IMR-90 (cell line): ENCODE measurements at regions not wholly inside any gene's neighbourhood (a gene's known extent, or its start where the extent isn't known, plus 50 kb on each side); places are given as distances from the start of the nearest gene placed in this dataset.

ENCODE experiments used
- ATAC-seq: fragments of 200-7000 bp; cut with Tn5 transposase; 2 replicates; pipeline ENCODE4 v1.9.1; 2020; ENCODE audit warnings: low read depth, mild to moderate bottlenecking, moderate library complexity
- BruUV-seq: library from RNA; stranded (reverse); fragments of 400-500 nt; replicated peaks from 2 replicates; lab custom pipeline; 2021; lab: Mats Ljungman, UMichigan
- CTCF ChIA-PET: fragments of 300-600 bp; formaldehyde crosslinking; extraction: SDS; loops from one replicate; lab custom pipeline; 2021; ENCODE audit warnings: antibody characterized with exemption; lab: Yijun Ruan, JAX
- POLR2A ChIA-PET: fragments of 300-600 bp; sonication (Branson Sonifier 250); formaldehyde crosslinking; loops from one replicate; lab custom pipeline; 2022; ENCODE audit warnings: antibody characterized with exemption; ENCODE audit not compliant: unreplicated experiment; lab: Charles Lee
- DNase-seq: peaks from one replicate; pipeline ENCODE4 v3.0.0; 2013
- H2AFZ ChIP-seq: replicated peaks from 2 replicates; pipeline ENCODE3; 2013; ENCODE audit warnings: low read length, mild to moderate bottlenecking; ENCODE audit not compliant: poor library complexity
- H2AK5ac ChIP-seq: 2 replicates; pipeline ENCODE4 v1.6.1; 2013; ENCODE audit warnings: low read depth, low read length, inconsistent platforms
- H2AK9ac ChIP-seq: replicated peaks from 2 replicates; pipeline ENCODE3; 2013; ENCODE audit warnings: mild to moderate bottlenecking, low read depth, low read length, moderate library complexity; ENCODE audit not compliant: poor library complexity
- H2BK120ac ChIP-seq: 2 replicates; pipeline ENCODE4 v1.6.1; 2013; ENCODE audit warnings: low read depth, low read length, inconsistent platforms
- H2BK15ac ChIP-seq: 3 replicates; pipeline ENCODE4 v1.6.1; 2013; ENCODE audit warnings: low read depth, low read length, inconsistent platforms
- H2BK20ac ChIP-seq: 2 replicates; pipeline ENCODE4 v1.6.1; 2013; ENCODE audit warnings: low read depth, mild to moderate bottlenecking, inconsistent platforms, low read length, moderate library complexity
- H2BK5ac ChIP-seq: 2 replicates; pipeline ENCODE4 v1.6.1; 2013; ENCODE audit warnings: mild to moderate bottlenecking, low read depth, low read length, inconsistent platforms; ENCODE audit not compliant: poor library complexity, severe bottlenecking
- H3K14ac ChIP-seq: replicated peaks from 2 replicates; pipeline ENCODE4 v1.6.1; 2013; ENCODE audit warnings: low read depth, low read length, inconsistent platforms
- H3K18ac ChIP-seq: 2 replicates; pipeline ENCODE4 v1.6.1; 2013; ENCODE audit warnings: low read depth, low read length, control low read depth
- H3K23ac ChIP-seq: 2 replicates; pipeline ENCODE4 v1.6.1; 2013; ENCODE audit warnings: low read depth, low read length, inconsistent platforms
- H3K27ac ChIP-seq: 2 replicates; pipeline ENCODE4 v1.5.1; 2013; ENCODE audit warnings: mild to moderate bottlenecking, control low read depth, low read length; ENCODE audit not compliant: insufficient read depth
- H3K27me3 ChIP-seq: 2 replicates; pipeline ENCODE4 v1.6.1; 2013; ENCODE audit warnings: low read length; ENCODE audit not compliant: control insufficient read depth, insufficient read depth
- H3K36me3 ChIP-seq: 2 replicates; pipeline ENCODE4 v1.6.1; 2013; ENCODE audit warnings: low read length, mixed read lengths; ENCODE audit not compliant: control insufficient read depth, insufficient read depth
- H3K4ac ChIP-seq: 2 replicates; pipeline ENCODE4 v1.6.1; 2013; ENCODE audit warnings: low read depth, low read length, inconsistent platforms
- H3K4me1 ChIP-seq: 2 replicates; pipeline ENCODE4 v1.6.1; 2013; ENCODE audit warnings: low read length, mixed read lengths; ENCODE audit not compliant: control insufficient read depth, insufficient read depth
- H3K4me2 ChIP-seq: 2 replicates; pipeline ENCODE4 v1.6.1; 2013; ENCODE audit warnings: low read depth, mild to moderate bottlenecking, control low read depth, low read length, moderate library complexity
- H3K4me3 ChIP-seq: 2 replicates; pipeline ENCODE4 v1.5.1; 2013; ENCODE audit warnings: low read depth, mild to moderate bottlenecking, control low read depth, low read length, moderate library complexity; ENCODE audit not compliant: insufficient read depth
- H3K56ac ChIP-seq: 2 replicates; pipeline ENCODE4 v1.6.1; 2013; ENCODE audit warnings: low read length, inconsistent platforms; ENCODE audit not compliant: insufficient read depth; ENCODE audit errors: extremely low read depth
- H3K79me1 ChIP-seq, 2 experiments: 2 replicates each; pipeline ENCODE4 v1.6.1; 2013; ENCODE audit warnings: low read length in 2 of 2, inconsistent platforms in 1 of 2, low read depth in 1 of 2
- H3K9ac ChIP-seq: 2 replicates; pipeline ENCODE4 v1.6.1; 2013; ENCODE audit warnings: low read depth, low read length, control low read depth
- H3K9me1 ChIP-seq: 2 replicates; pipeline ENCODE4 v1.6.1; 2013; ENCODE audit warnings: low read length, inconsistent platforms; ENCODE audit not compliant: insufficient read depth
- H3K9me3 ChIP-seq: 2 replicates; pipeline ENCODE4 v1.6.1; 2013; ENCODE audit warnings: low read length; ENCODE audit not compliant: control insufficient read depth, insufficient read depth
- H4K20me1 ChIP-seq: 2 replicates; pipeline ENCODE4 v1.6.1; 2013; ENCODE audit warnings: low read length, inconsistent platforms; ENCODE audit not compliant: insufficient read depth
- H4K5ac ChIP-seq: 2 replicates; pipeline ENCODE4 v1.6.1; 2013; ENCODE audit warnings: mild to moderate bottlenecking, low read depth, low read length, control low read depth
- H4K8ac ChIP-seq, 2 experiments: 2 replicates each; pipeline ENCODE4 v1.6.1; 2013; ENCODE audit warnings: low read depth in 2 of 2, low read length in 2 of 2, control low read depth in 1 of 2, inconsistent platforms in 1 of 2
- H4K91ac ChIP-seq: 2 replicates; pipeline ENCODE4 v1.6.1; 2013; ENCODE audit warnings: low read depth, low read length, inconsistent platforms; ENCODE audit not compliant: insufficient read depth
- CHD1 ChIP-seq: IDR thresholded peaks from 2 replicates; pipeline ENCODE4 v1.6.1; 2012; ENCODE audit warnings: low read depth, low read length, improper control_type of control experiment
- MAFK ChIP-seq: IDR thresholded peaks from 2 replicates; pipeline ENCODE4 v1.6.1; 2012; ENCODE audit warnings: low read depth, low read length, improper control_type of control experiment
- MAZ ChIP-seq: IDR thresholded peaks from 2 replicates; pipeline ENCODE4 v1.6.1; 2012; ENCODE audit warnings: low read depth, mild to moderate bottlenecking, low read length, improper control_type of control experiment, moderate library complexity, borderline replicate concordance
- MXI1 ChIP-seq: IDR thresholded peaks from 2 replicates; pipeline ENCODE4 v1.6.1; 2012; ENCODE audit warnings: low read depth, mild to moderate bottlenecking, low read length, moderate library complexity, borderline replicate concordance
- POLR2A ChIP-seq: IDR thresholded peaks from 2 replicates; pipeline ENCODE4 v1.6.1; 2012; ENCODE audit warnings: mild to moderate bottlenecking, low read depth, low read length
- RAD21 ChIP-seq: IDR thresholded peaks from 2 replicates; pipeline ENCODE4 v1.6.1; 2012; ENCODE audit warnings: low read length, improper control_type of control experiment
- RFX5 ChIP-seq: IDR thresholded peaks from 2 replicates; pipeline ENCODE4 v1.8.0; 2012; ENCODE audit warnings: low read depth, mild to moderate bottlenecking, low read length, moderate library complexity
- SMC3 ChIP-seq: fragments of 150-350 bp; IDR thresholded peaks from 2 replicates; pipeline ENCODE4 v1.6.1; 2016; ENCODE audit warnings: low read depth, mild to moderate bottlenecking, antibody characterized with exemption, low read length, moderate library complexity
- WGBS, 2 experiments: methylation state at CpG; one replicate each; pipeline versions ENCODE4 v1.1.5 to v1.1.7; 2013; ENCODE audit warnings: missing lambda C conversion rate in 2 of 2; ENCODE audit not compliant: insufficient read length in 1 of 2; ENCODE audit errors: extremely low coverage in 2 of 2; 5-methylcytosine and 5-hydroxymethylcytosine counted together
- dilution Hi-C: fragments of 300-500 bp; cut with HindIII; formaldehyde crosslinking; loops from one replicate; pipeline ENCODE4 v1.14.3; 2018; ENCODE audit warnings: low sequenced_read_pairs; ENCODE audit not compliant: unreplicated experiment
- in situ Hi-C: fragments of 300-500 bp; cut with MboI; formaldehyde crosslinking; loops from 3 replicates; pipeline ENCODE4 v1.14.3; 2019; ENCODE audit warnings: low sequenced_read_pairs, inconsistent platforms, mixed read lengths
- intact Hi-C: fragments of 100-400 bp; cut with micrococcal nuclease; formaldehyde crosslinking; loops from 2 replicates; pipeline ENCODE4 v1.10.0; 2022
- TF ChIP-seq, protein P1 (sequence below): fragments of 150-350 bp; IDR thresholded peaks from 2 replicates; pipeline ENCODE4 v1.6.1; 2017; ENCODE audit warnings: mild to moderate bottlenecking, antibody characterized with exemption, low read length, low read depth
- TF ChIP-seq, protein P2 (sequence below): conservative IDR thresholded peaks from 2 replicates; pipeline ENCODE4 v1.5.1; 2012; ENCODE audit warnings: mild to moderate bottlenecking, low read depth, low read length, improper control_type of control experiment

DNA sequence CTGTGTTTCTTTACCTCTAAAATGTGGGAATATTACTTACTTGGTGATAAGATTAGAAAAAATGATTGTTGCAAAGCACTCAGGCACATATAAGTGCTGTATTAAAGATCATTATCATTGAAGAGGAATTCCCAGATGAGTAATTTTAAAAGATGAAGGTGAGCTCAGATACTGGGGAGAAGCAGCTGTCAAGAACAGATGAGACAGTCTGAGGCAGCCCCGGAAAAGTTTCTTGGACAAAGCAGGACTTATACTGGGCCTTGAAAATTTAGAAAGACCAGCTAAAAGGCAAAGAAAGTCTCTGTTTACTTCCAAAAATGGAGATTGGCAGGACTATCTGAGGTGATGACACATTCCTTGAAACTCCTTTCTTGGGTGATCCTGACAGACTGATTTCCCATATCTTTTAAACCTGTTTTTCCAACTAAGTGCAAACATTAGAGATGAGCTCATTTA is 93.8 kb upstream of the MARCKS start:
- no peak overlapping the region for H2BK15ac ChIP-seq
- peaks cover 8% of the 10 kb centered on the region; the same call in 1 of the 2 replicates for H3K4me1 ChIP-seq
- no peaks in the 10 kb centered on the region for H4K20me1 ChIP-seq
- ChIA-PET POLR2A (no interaction called here), CTCF (interaction anchor here (1.1 kb wide), 1 partner anchor 11 kb away, joined by 3 read pairs; no protein-coding TSS in a partner anchor)
- WGBS, 2 experiments: 100% methylated on average over 1 of the region's 1 CpG; no CpG with 5 or more reads in 1 of the 2 experiments
- no peak overlapping the region for H4K8ac ChIP-seq
- no peak overlapping the region for H4K91ac ChIP-seq
- intact Hi-C loops (no loop called here), dilution Hi-C loops (no loop called here), in situ Hi-C loops (no loop called here)
- H3K9ac ChIP-seq: no peak overlapping the region
- no peak overlapping the region for H3K23ac ChIP-seq
- BruUV-seq: no TSS peak
- H3K4me2 ChIP-seq: no peak overlapping the region
- ATAC-seq: no peak
- H3K14ac ChIP-seq: no peak overlapping the region
- no peak overlapping the region for H2BK120ac ChIP-seq
- 0 out of 2 replicates have a peak overlapping the region, but pooled peaks have one; percentile 11 for H2AK5ac ChIP-seq
- H3K9me3 ChIP-seq: no peaks in the 10 kb centered on the region
- H3K18ac ChIP-seq: no peak overlapping the region
- peak; percentile 7 for DNase-seq
- no peak overlapping the region for H4K5ac ChIP-seq
- peak overlapping the region; percentile 72; the same call in 1 of the 2 replicates for H2BK20ac ChIP-seq
- H2AK9ac ChIP-seq: no peak overlapping the region
- H2AFZ ChIP-seq: no peak overlapping the region
- H3K9me1 ChIP-seq: peaks cover 4% of the 10 kb centered on the region; the same call in 1 of the 2 replicates
- no peak overlapping the region for H3K56ac ChIP-seq
- no peaks in the 10 kb centered on the region for H3K27me3 ChIP-seq
- H3K79me1 ChIP-seq: no peaks in the 10 kb centered on the region
- H3K36me3 ChIP-seq: no peaks in the 10 kb centered on the region
- H3K4me3 ChIP-seq: no peak overlapping the region
- no peak overlapping the region for H3K27ac ChIP-seq
- H2BK5ac ChIP-seq: no peak overlapping the region
- TF ChIP-seq POLR2A (no peak), MXI1 (no peak), RFX5 (no peak), MAFK (no peak), MAZ (no peak), RAD21 (no peak), SMC3 (no peak), CHD1 (no peak)
- TF ChIP-seq, protein P1, sequence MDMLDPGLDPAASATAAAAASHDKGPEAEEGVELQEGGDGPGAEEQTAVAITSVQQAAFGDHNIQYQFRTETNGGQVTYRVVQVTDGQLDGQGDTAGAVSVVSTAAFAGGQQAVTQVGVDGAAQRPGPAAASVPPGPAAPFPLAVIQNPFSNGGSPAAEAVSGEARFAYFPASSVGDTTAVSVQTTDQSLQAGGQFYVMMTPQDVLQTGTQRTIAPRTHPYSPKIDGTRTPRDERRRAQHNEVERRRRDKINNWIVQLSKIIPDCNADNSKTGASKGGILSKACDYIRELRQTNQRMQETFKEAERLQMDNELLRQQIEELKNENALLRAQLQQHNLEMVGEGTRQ: no peak
- TF ChIP-seq, protein P2, sequence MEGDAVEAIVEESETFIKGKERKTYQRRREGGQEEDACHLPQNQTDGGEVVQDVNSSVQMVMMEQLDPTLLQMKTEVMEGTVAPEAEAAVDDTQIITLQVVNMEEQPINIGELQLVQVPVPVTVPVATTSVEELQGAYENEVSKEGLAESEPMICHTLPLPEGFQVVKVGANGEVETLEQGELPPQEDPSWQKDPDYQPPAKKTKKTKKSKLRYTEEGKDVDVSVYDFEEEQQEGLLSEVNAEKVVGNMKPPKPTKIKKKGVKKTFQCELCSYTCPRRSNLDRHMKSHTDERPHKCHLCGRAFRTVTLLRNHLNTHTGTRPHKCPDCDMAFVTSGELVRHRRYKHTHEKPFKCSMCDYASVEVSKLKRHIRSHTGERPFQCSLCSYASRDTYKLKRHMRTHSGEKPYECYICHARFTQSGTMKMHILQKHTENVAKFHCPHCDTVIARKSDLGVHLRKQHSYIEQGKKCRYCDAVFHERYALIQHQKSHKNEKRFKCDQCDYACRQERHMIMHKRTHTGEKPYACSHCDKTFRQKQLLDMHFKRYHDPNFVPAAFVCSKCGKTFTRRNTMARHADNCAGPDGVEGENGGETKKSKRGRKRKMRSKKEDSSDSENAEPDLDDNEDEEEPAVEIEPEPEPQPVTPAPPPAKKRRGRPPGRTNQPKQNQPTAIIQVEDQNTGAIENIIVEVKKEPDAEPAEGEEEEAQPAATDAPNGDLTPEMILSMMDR: no peak
- peak overlapping the region; percentile 28; the same call in 1 of the 2 replicates for H3K4ac ChIP-seq
